ENCODE measurements at regions not wholly inside any gene's neighbourhood (a gene's known extent, or its start where the extent isn't known, plus 50 kb on each side); places are given as distances from the start of the nearest gene placed in this dataset.

DNA sequence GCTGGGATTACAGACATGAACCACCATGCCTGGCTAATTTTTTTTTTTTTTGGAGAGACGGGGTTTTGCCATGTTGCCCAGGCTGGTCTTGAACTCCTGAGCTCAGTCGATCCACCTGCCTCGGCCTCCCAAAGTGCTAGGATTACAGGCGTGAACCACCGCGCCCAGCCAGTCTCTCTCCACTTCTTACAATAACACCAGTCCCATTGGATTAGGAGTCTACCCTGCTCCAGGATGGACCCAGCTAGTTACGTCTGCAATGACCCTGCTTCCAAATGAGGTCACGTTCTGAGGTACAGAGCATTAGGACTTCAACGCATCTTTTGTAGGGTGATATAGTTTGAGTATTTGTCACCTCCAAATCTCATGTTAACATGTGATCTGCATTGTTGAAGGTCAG lies 146.9 kb upstream of the MYLIP start:
- 28% methylated on average over 9 of the region's 9 CpGs for WGBS (ENCODE audit: missing lambda C conversion rate)
- Histone ChIP-seq H3K27ac (no peak overlapping the region), H3K4me3 (no peak overlapping the region), H3K9me3 (no peaks in the 10 kb centered on the region), H3K4me2 (no peak overlapping the region), H3K4me1 (no peaks in the 10 kb centered on the region)
- no peak for FAIRE-seq
- ChIA-PET POLR2A (no interaction called here), CTCF (no interaction called here)
- no peak for ATAC-seq
- TF ChIP-seq HMGXB4 (CRISPR knock-in tag; IDR thresholded peaks at IDR 0.05; ENCODE audit: borderline replicate concordance), result no peak
- no peak for TF ChIP-seq CEBPB (IDR thresholded peaks at IDR 0.05)
- DNase-seq (ENCODE audit: low read depth in 1 of 2, low spot score in 1 of 2), result no peak

DNA sequence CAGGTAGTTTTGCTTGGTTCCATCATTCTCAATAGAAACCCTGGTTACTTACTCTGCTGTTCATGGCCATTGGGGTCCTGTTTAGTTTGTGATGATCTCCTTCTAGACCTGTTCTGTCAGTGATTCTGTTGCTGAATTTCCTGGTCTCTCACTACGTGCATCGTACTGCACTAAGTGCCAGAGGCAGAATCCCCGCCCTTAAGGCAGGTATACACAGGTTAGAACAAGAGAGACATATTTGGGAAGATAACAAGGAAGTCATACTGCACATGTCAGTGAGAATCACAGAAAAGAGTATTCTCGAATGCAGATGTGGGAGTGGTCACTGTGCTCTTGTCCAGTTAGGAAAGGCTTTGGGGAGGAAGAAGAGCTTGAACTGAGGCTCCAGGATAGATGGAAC lies 148.1 kb upstream of the MYLIP start:
- Histone ChIP-seq H3K9me3 (no peaks in the 10 kb centered on the region), H3K4me1 (no peaks in the 10 kb centered on the region), H3K27ac (no peak overlapping the region), H3K4me3 (no peak overlapping the region), H3K4me2 (no peak overlapping the region)
- 16% methylated on average over 4 of the region's 4 CpGs for WGBS (ENCODE audit: missing lambda C conversion rate)
- ATAC-seq, result no peak
- TF ChIP-seq E2F6 (IDR thresholded peaks at IDR 0.05; ENCODE audit: borderline replicate concordance, low read depth), result no peak
- TF ChIP-seq NR3C1 (IDR thresholded peaks at IDR 0.05), result no peak
- no peak for TF ChIP-seq RAD21 (conservative IDR thresholded peaks at IDR 0.05 in 1 of 2, IDR thresholded peaks at IDR 0.05 in 1 of 2)
- no peak for TF ChIP-seq ZC3H11A (IDR thresholded peaks at IDR 0.05)
- no peak for TF ChIP-seq GATA3 (IDR thresholded peaks at IDR 0.05; ENCODE audit: borderline replicate concordance)
- TF ChIP-seq ZNF302 (CRISPR knock-in tag; IDR thresholded peaks at IDR 0.05), result no peak
- no peak for TF ChIP-seq MAX (IDR thresholded peaks at IDR 0.05)
- TF ChIP-seq SREBF2 (IDR thresholded peaks at IDR 0.05), result no peak
- no peak for TF ChIP-seq CEBPB (IDR thresholded peaks at IDR 0.05)
- no peak for FAIRE-seq
- no peak for DNase-seq (ENCODE audit: low read depth in 1 of 2, low spot score in 1 of 2)
- ChIA-PET CTCF (no interaction called here), POLR2A (no interaction called here)

GRCh38 chr6:15978426-15978825 lies 150.5 kb upstream of the MYLIP start:
- ChIA-PET CTCF (no interaction called here), POLR2A (no interaction called here)
- Histone ChIP-seq H3K27ac (no peak overlapping the region), H3K4me2 (no peak overlapping the region), H3K9me3 (no peaks in the 10 kb centered on the region), H3K4me1 (no peaks in the 10 kb centered on the region), H3K4me3 (no peak overlapping the region)
- FAIRE-seq (no peak), DNase-seq (ENCODE audit: low read depth in 1 of 2, low spot score in 1 of 2) (no peak), ATAC-seq (no peak)
- TF ChIP-seq ZC3H11A (IDR thresholded peaks at IDR 0.05), result no peak
- no peak for TF ChIP-seq HOXA7 (CRISPR knock-in tag; IDR thresholded peaks at IDR 0.05)
- TF ChIP-seq NPAS2 (CRISPR knock-in tag; IDR thresholded peaks at IDR 0.05; ENCODE audit: borderline replicate concordance), result no peak
- TF ChIP-seq ZNF302 (CRISPR knock-in tag; IDR thresholded peaks at IDR 0.05), result no peak
- TF ChIP-seq, protein P1, sequence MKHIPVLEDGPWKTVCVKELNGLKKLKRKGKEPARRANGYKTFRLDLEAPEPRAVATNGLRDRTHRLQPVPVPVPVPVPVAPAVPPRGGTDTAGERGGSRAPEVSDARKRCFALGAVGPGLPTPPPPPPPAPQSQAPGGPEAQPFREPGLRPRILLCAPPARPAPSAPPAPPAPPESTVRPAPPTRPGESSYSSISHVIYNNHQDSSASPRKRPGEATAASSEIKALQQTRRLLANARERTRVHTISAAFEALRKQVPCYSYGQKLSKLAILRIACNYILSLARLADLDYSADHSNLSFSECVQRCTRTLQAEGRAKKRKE (CRISPR knock-in tag; IDR thresholded peaks at IDR 0.05; ENCODE audit: low read depth), result no peak
- TF ChIP-seq HEYL (CRISPR knock-in tag; IDR thresholded peaks at IDR 0.05), result no peak

DNA sequence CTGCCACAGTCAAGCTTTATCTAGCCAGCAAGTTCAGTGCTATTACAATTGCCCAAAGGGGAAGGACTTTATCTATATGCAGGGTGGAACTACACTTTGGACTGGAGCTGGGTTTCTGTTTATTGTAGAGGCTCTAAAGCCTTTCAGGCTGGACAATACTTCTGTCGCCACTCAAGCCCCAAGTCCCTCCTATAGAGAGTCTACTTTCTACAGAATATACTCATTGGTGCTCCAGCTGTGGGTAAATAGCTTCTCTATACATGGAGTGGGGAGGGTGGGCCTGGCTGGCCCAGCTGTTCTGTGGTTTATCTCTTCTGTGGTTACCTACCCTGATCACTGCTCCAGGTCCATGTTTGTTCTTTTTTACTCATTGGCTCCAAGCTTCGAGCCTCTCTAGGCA lies 151.8 kb upstream of the MYLIP start:
- FAIRE-seq (no peak), DNase-seq (ENCODE audit: low read depth in 1 of 2, low spot score in 1 of 2) (no peak), ATAC-seq (no peak)
- H3K4me3 ChIP-seq, result no peak overlapping the region
- TF ChIP-seq MAFK (IDR thresholded peaks at IDR 0.05; ENCODE audit: partially characterized antibody), result no peak
- TF ChIP-seq CBX8 (IDR thresholded peaks at IDR 0.05), result no peak
- TF ChIP-seq HOXB13 (CRISPR knock-in tag; IDR thresholded peaks at IDR 0.05; ENCODE audit: low read depth), result no peak
- TF ChIP-seq RFX5 (IDR thresholded peaks at IDR 0.05), result no peak
- no peak for TF ChIP-seq E2F6 (IDR thresholded peaks at IDR 0.05; ENCODE audit: borderline replicate concordance, low read depth)
- TF ChIP-seq NPAS2 (CRISPR knock-in tag; IDR thresholded peaks at IDR 0.05; ENCODE audit: borderline replicate concordance), result no peak
- TF ChIP-seq HOXA7 (CRISPR knock-in tag; IDR thresholded peaks at IDR 0.05), result no peak
- TF ChIP-seq FOXS1 (CRISPR knock-in tag; IDR thresholded peaks at IDR 0.05), result no peak
- TF ChIP-seq MYC (IDR thresholded peaks at IDR 0.05; ENCODE audit: borderline replicate concordance, low read length), result no peak
- TF ChIP-seq, protein P2, sequence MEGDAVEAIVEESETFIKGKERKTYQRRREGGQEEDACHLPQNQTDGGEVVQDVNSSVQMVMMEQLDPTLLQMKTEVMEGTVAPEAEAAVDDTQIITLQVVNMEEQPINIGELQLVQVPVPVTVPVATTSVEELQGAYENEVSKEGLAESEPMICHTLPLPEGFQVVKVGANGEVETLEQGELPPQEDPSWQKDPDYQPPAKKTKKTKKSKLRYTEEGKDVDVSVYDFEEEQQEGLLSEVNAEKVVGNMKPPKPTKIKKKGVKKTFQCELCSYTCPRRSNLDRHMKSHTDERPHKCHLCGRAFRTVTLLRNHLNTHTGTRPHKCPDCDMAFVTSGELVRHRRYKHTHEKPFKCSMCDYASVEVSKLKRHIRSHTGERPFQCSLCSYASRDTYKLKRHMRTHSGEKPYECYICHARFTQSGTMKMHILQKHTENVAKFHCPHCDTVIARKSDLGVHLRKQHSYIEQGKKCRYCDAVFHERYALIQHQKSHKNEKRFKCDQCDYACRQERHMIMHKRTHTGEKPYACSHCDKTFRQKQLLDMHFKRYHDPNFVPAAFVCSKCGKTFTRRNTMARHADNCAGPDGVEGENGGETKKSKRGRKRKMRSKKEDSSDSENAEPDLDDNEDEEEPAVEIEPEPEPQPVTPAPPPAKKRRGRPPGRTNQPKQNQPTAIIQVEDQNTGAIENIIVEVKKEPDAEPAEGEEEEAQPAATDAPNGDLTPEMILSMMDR (IDR thresholded peaks at IDR 0.05), result no peak
- TF ChIP-seq BCL3 (IDR thresholded peaks at IDR 0.05), result no peak
- TF ChIP-seq NR3C1 (IDR thresholded peaks at IDR 0.05), result no peak
- no peak for TF ChIP-seq MAX (IDR thresholded peaks at IDR 0.05)
- CTCF ChIA-PET, result interaction anchor here (0.9 kb wide), 1 partner anchor 17 kb away, joined by 3 read pairs; no protein-coding TSS in a partner anchor
- H3K4me2 ChIP-seq, result no peak overlapping the region
- 23% methylated on average over 2 of the region's 2 CpGs for WGBS (ENCODE audit: missing lambda C conversion rate)
- no peaks in the 10 kb centered on the region for H3K4me1 ChIP-seq
- POLR2A ChIA-PET, result no interaction called here
- H3K27ac ChIP-seq, result no peak overlapping the region
- no peaks in the 10 kb centered on the region for H3K9me3 ChIP-seq

Measured in A549 (cell line).